ENCODE measurements at regions not wholly inside any gene's neighbourhood (a gene's known extent, or its start where the extent isn't known, plus 50 kb on each side); places are given as distances from the start of the nearest gene placed in this dataset.

DNA sequence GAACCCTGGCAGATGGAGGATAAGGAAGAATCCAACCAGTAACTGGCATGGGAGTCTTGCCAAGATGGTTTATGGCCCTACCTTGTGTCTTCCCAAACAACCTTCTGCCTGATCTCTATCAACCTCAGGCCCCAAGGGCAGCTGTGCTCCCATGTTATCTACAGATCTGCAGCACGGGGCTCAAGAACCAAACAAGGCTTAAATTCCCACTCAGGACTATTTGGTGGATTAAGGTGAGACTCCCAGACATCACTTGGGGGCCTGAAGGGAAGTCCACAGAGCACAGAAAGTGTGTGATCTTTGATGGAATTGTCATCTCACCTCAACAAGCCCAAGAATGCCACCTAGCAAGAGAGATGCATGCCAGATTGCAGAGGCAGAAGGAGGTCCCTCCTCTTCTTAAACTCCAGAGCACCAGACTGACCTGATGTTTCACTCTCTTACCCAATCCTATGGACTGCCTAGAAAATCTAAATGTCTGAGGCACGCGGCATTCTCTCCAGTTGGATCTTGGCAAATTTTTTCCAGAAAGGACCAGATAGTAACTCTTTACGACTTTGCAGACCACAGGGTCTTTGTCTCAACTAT lies 759.5 kb upstream of the TBX3 start:
- no peak for TF ChIP-seq EZH2phosphoT487 (IDR thresholded peaks at IDR 0.05; ENCODE audit: insufficient read depth, low read depth)
- no peak for TF ChIP-seq EZH2 (IDR thresholded peaks at IDR 0.05; ENCODE audit: insufficient read depth, poor library complexity, severe bottlenecking)
- no peak overlapping the region for H3K9ac ChIP-seq
- H3K4me2 ChIP-seq (ENCODE audit: unreplicated experiment): no peak overlapping the region
- H3K27me3 ChIP-seq (replicated peaks; ENCODE audit: insufficient read depth): no peaks in the 10 kb centered on the region
- H3K36me3 ChIP-seq (ENCODE audit: low read depth): no peaks in the 10 kb centered on the region
- DNase-seq: no peak
- no peak overlapping the region for H3K27ac ChIP-seq
- no peak overlapping the region for H2AFZ ChIP-seq
- H3K79me2 ChIP-seq (ENCODE audit: insufficient read depth): no peaks in the 10 kb centered on the region
- H3F3A ChIP-seq (ENCODE audit: insufficient read depth): peaks cover 4% of the 10 kb centered on the region; the same call in 1 of the 2 replicates
- no peak overlapping the region for H3K4me3 ChIP-seq
- 0 out of 2 replicates have a peak, but pooled peaks cover 6% of the 10 kb centered on the region for H3K4me1 ChIP-seq (ENCODE audit: insufficient read depth)
- in situ Hi-C loops (cut with MboI): no loop called here
- no peaks in the 10 kb centered on the region for H3K9me2 ChIP-seq (ENCODE audit: insufficient read depth)
- 76 to 82% methylated on average over 4 of the region's 4 CpGs for WGBS, 2 experiments (ENCODE audit: low coverage in 1 of 2, low lambda C conversion rate in 2 of 2, missing lambda C conversion rate in 2 of 2)
- no peaks in the 10 kb centered on the region for H3K9me3 ChIP-seq (ENCODE audit: low read depth)
- no peaks in the 10 kb centered on the region for H4K20me1 ChIP-seq (ENCODE audit: insufficient read depth)

- H3K9me2 ChIP-seq (ENCODE audit: insufficient read depth): 0 out of 2 replicates have a peak, but pooled peaks cover under 1% of the 10 kb centered on the region
- no peaks in the 10 kb centered on the region for H3K79me2 ChIP-seq (ENCODE audit: insufficient read depth)
- no peaks in the 10 kb centered on the region for H3K36me3 ChIP-seq (ENCODE audit: low read depth)
- in situ Hi-C loops (cut with MboI): no loop called here
- H4K20me1 ChIP-seq (ENCODE audit: insufficient read depth): no peaks in the 10 kb centered on the region
- DNase-seq: peak; percentile 73
- no peak overlapping the region for H3K4me2 ChIP-seq (ENCODE audit: unreplicated experiment)
- H3K9me3 ChIP-seq (ENCODE audit: low read depth): no peaks in the 10 kb centered on the region
- H2AFZ ChIP-seq: no peak overlapping the region
- H3K4me3 ChIP-seq: no peak overlapping the region
- WGBS, 2 experiments (ENCODE audit: low coverage in 1 of 2, low lambda C conversion rate in 2 of 2, missing lambda C conversion rate in 2 of 2): 39 to 41% methylated on average over 3 of the region's 3 CpGs
- no peak overlapping the region for H3K27ac ChIP-seq
- no peak overlapping the region for H3K9ac ChIP-seq
- H3K27me3 ChIP-seq (replicated peaks; ENCODE audit: insufficient read depth): no peaks in the 10 kb centered on the region
- 0 out of 2 replicates have a peak, but pooled peaks cover 6% of the 10 kb centered on the region for H3K4me1 ChIP-seq (ENCODE audit: insufficient read depth)
- H3F3A ChIP-seq (ENCODE audit: insufficient read depth): peaks cover 4% of the 10 kb centered on the region; the same call in 1 of the 2 replicates
- no peak for TF ChIP-seq EZH2phosphoT487 (IDR thresholded peaks at IDR 0.05; ENCODE audit: insufficient read depth, low read depth)
- no peak for TF ChIP-seq EZH2 (IDR thresholded peaks at IDR 0.05; ENCODE audit: insufficient read depth, poor library complexity, severe bottlenecking)
Measured at GRCh38 chr12:115440438-115440837, 756.5 kb upstream of the TBX3 start.

DNA sequence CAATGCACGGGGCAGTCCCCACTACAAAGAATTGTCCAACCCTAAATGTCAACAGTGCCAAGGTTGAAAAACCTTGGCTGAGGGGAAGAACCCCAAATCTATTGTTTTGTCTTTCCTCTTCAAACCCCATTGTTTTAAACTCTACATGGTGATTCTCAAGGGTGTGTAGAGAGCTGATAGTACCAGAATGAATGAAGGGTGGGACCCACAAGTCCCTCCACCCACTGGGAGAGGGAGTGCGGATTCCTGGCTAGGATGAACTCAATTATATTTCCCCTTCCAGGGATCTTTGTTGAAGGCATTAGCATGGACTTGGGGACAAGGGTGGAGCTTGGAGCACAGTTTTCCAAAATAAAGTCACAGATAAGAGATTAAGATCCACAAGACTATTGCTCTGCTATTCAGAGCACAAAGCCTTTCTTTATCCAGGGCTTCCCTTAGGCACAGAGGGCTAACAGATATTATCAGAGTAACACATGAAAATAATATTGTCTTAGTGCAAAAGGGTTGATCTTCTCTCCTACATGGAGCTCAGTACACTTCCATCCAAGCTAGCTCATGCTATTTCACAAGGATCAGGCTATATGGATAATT lies 755.1 kb upstream of the TBX3 start:
- no peaks in the 10 kb centered on the region for H4K20me1 ChIP-seq (ENCODE audit: insufficient read depth)
- no peak for DNase-seq
- no peak overlapping the region for H2AFZ ChIP-seq
- 82 to 86% methylated on average over 2 of the region's 2 CpGs for WGBS, 2 experiments (ENCODE audit: low coverage in 1 of 2, low lambda C conversion rate in 2 of 2, missing lambda C conversion rate in 2 of 2)
- in situ Hi-C loops (cut with MboI): no loop called here
- 0 out of 2 replicates have a peak, but pooled peaks cover 5% of the 10 kb centered on the region for H3K9me2 ChIP-seq (ENCODE audit: insufficient read depth)
- H3F3A ChIP-seq (ENCODE audit: insufficient read depth): peaks cover under 1% of the 10 kb centered on the region; the same call in 1 of the 2 replicates
- H3K9ac ChIP-seq: no peak overlapping the region
- H3K27ac ChIP-seq: no peak overlapping the region
- H3K4me1 ChIP-seq (ENCODE audit: insufficient read depth): 0 out of 2 replicates have a peak, but pooled peaks cover 6% of the 10 kb centered on the region
- no peak overlapping the region for H3K4me3 ChIP-seq
- no peaks in the 10 kb centered on the region for H3K27me3 ChIP-seq (replicated peaks; ENCODE audit: insufficient read depth)
- H3K9me3 ChIP-seq (ENCODE audit: low read depth): no peaks in the 10 kb centered on the region
- no peak for TF ChIP-seq EZH2phosphoT487 (IDR thresholded peaks at IDR 0.05; ENCODE audit: insufficient read depth, low read depth)
- no peak for TF ChIP-seq EZH2 (IDR thresholded peaks at IDR 0.05; ENCODE audit: insufficient read depth, poor library complexity, severe bottlenecking)
- H3K36me3 ChIP-seq (ENCODE audit: low read depth): no peaks in the 10 kb centered on the region
- H3K79me2 ChIP-seq (ENCODE audit: insufficient read depth): no peaks in the 10 kb centered on the region
- H3K4me2 ChIP-seq (ENCODE audit: unreplicated experiment): no peak overlapping the region

GRCh38 chr12:115438314-115438713 lies 754.3 kb upstream of the TBX3 start:
- Histone ChIP-seq H3K27ac (no peak overlapping the region), H3F3A (ENCODE audit: insufficient read depth) (no peaks in the 10 kb centered on the region)
- in situ Hi-C loops (cut with MboI): no loop called here

More at GRCh38 chr12:115438314-115438713, 754.3 kb upstream of the TBX3 start:
- no peaks in the 10 kb centered on the region for H3K9me3 ChIP-seq (ENCODE audit: low read depth)
- H4K20me1 ChIP-seq (ENCODE audit: insufficient read depth): no peaks in the 10 kb centered on the region
- H3K4me1 ChIP-seq (ENCODE audit: insufficient read depth): 0 out of 2 replicates have a peak, but pooled peaks cover 6% of the 10 kb centered on the region
- TF ChIP-seq EZH2phosphoT487 (IDR thresholded peaks at IDR 0.05; ENCODE audit: insufficient read depth, low read depth): no peak
- TF ChIP-seq EZH2 (IDR thresholded peaks at IDR 0.05; ENCODE audit: insufficient read depth, poor library complexity, severe bottlenecking): no peak
- DNase-seq: no peak
- no peaks in the 10 kb centered on the region for H3K36me3 ChIP-seq (ENCODE audit: low read depth)
- no peak overlapping the region for H3K9ac ChIP-seq
- H3K79me2 ChIP-seq (ENCODE audit: insufficient read depth): no peaks in the 10 kb centered on the region
- H2AFZ ChIP-seq: no peak overlapping the region
- no peaks in the 10 kb centered on the region for H3K27me3 ChIP-seq (replicated peaks; ENCODE audit: insufficient read depth)
- 60 to 71% methylated on average over 4 of the region's 4 CpGs for WGBS, 2 experiments (ENCODE audit: low coverage in 1 of 2, low lambda C conversion rate in 2 of 2, missing lambda C conversion rate in 2 of 2)
- no peak overlapping the region for H3K4me2 ChIP-seq (ENCODE audit: unreplicated experiment)
- H3K9me2 ChIP-seq (ENCODE audit: insufficient read depth): 0 out of 2 replicates have a peak, but pooled peaks cover 5% of the 10 kb centered on the region
- no peak overlapping the region for H3K4me3 ChIP-seq

All from GM23248 (cell line).